8988T (cell line): ENCODE measurements at regions not wholly inside any gene's neighbourhood (a gene's known extent, or its start where the extent isn't known, plus 50 kb on each side); places are given as distances from the start of the nearest gene placed in this dataset.
"Not testable (repeated sequence)": the region's sequence is repeated elsewhere in the genome, so short reads cannot be mapped to it uniquely, and the experiment has no call there.

Source experiments
- DNase-seq: peaks from one replicate; pipeline ENCODE4 v3.0.0; 2011

DNA sequence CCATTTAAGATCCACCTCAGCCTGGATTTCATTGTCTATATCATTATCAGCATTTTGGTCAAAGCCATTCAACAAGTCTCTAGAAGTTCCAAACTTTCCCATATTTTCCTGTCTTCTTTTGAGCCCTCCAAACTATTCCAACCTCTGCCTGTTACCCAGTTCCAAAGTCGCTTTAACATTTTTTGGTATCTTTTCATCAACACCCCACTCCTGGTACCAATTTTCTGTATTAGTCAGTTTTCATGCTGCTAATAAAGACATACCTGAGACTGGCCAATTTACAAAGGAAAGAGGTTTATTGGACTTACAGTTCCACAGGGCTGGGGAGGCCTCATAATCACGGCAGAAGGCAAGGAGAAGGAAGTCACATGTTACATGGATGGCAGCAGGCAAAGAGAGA lies 982.9 kb downstream of the TAF11L14 start:
- DNase-seq: not testable (repeated sequence)

DNA sequence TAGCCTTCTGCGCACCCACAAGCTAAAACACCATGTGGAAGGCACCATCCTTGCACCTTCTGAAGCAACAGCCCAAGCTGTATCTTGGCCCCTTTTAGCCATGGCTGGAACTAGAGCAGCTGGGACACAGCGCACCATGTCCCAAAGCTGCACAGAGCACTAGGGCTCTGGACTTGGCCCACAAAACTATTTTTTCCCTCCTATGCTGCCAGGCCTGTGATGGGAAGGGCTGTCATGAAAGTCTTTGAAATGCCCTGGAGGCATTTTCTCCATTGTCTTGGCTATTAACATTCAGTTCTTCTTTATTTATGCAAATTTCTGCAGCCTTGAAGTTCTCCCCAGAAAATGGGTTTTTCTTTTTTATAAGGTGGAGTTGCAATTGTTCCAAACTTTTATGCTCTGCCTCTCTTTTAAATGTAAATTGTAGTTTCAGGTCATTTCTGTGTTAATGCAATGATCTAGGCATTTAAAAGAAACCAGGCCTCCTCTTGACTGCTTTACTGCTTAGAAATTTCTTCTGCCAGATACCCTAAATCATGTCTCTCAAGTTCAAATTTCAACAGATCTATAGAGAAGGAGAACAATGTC lies 996.3 kb downstream of the TAF11L14 start:
- no peak for DNase-seq

DNA sequence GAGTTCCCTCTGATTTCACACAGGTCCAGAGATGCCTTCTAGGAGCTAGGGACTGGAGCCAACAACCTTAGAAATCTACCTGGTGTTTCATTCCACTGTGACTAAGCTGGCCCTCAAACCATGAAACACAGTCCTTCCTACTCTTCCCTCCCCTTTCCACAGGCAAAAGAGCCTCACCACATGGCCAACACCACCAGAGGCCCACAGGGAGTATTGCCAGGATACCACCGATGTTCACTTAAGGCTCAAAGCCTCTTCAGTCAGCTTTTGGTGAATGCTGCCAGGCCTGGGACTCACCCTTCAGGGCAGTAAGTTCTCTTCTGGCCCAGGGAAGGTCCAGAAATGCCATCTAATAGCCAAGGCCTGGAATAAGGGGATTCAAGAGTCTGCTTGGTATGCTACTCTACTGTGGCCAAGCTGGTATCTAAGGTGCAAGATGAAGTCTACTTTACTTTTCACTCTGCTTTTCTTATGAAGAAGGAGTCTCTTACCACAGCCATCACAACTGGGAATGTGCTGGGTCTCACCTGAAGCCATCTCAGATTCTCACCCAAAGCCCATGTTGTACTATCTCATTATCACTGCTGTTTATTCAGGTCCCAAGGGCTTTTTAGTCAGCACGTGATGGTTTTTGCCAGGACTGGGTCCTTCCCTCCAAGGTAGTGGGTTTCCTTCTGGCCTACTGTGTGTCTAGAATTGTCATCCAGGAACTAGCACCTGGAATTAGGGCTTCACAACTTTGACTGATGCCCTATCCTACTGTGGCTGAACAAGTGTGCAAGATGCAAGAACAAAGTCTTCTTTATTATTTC lies 1018.4 kb downstream of the TAF11L14 start:
- DNase-seq: no peak

DNA sequence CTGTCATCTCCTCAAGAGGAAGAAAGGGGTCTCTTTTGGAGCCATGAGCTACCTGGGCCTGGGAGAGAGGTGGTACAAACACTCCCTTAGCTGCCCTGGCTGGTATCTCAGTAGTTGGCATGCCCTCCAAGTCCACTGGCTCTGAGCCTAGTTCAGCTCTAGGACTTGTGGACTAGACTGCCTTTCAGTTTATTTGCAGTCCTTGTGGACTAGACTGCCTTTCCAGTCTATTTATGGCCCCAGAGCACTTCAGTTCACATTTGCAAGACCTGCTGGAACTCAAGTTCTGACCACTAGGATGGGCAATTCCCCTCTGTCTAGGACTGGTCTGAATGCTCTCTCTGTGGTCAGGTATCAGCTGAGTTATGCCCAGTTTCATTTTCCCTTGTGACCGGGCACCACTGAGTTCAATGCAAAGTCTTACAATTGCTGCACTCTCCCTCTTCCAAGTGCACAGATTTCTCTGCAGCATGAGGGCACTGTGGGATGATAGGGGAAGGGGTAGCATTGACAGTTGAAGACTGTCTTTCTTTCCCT lies 1019.0 kb downstream of the TAF11L14 start:
- no peak for DNase-seq

DNA sequence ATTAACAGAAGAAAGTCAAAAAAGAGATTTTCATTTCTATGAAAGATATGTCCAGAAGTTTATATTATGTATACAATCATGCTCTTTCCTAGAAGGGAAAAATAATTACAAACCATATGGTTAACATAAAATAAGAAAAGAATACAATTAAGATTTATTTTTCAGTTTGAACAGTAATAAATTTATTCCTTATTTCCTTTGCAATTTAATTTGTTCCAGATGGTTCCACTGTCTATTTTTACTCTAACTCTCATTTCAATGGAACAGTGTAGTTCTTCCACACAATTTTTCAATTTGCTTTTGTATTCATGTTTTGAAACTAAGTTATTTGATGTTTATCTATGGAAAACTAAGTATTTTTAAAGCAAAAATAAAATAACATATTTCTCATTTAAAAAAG lies 1026.3 kb downstream of the TAF11L14 start:
- DNase-seq: no peak

DNA sequence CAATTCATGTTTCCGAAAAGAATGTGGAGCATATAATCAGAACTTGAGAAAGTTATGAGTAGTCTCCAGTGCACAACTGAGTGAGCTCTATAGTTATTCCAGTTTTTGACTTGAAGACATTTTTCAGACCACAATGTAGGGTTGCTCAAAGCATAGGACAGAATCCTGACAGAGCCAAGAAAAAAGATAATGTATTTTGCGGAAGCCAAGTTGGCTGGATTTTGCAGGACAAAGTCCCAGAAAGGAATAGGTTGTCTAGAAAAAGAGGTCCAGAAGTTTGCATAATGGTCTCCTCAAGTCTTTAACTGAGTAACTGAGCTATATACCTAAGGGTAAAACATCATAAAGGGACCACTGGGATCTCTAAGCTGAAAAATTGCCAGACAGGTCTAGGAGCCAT lies 1028.0 kb downstream of the TAF11L14 start:
- no peak for DNase-seq

DNA sequence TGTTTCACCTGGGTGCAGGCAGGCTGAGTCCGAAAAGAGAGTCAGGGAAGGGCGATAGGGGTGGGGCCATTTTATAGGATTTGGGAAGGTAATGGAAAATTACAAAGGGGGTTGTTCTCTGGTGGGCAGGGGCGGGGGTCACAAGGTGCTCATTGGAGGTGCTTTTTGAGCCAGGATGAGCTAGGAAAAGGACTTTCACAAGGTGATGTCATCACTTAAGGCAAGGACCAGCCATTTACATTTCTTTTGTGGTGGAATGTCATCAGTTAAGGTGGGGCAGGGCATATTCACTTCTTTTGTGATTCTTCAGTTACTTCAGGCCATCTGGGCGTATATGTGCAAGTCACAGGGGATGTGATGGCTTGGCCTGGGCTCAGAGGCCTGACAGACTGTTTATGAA lies 1040.0 kb downstream of the TAF11L14 start:
- DNase-seq: not testable (repeated sequence)

DNA sequence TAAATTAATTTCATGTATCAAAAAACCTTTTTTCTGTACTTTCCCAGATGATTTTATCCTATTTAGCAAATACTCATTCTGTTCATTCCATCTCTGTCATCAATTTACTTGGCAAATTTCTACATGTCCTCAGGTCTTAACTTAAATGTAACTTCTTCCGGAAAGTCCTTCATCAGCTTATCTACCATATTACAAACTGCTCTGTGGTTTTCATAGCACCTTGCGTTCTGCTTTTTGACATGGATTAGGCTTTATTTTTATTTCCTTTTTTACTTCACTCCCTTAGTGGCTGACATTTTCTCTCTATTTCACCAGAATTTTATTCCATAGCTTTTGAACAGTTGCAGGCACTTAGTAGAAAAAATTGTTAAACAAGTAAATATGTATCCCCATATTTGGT lies 1040.8 kb downstream of the TAF11L14 start:
- DNase-seq: no peak

DNA sequence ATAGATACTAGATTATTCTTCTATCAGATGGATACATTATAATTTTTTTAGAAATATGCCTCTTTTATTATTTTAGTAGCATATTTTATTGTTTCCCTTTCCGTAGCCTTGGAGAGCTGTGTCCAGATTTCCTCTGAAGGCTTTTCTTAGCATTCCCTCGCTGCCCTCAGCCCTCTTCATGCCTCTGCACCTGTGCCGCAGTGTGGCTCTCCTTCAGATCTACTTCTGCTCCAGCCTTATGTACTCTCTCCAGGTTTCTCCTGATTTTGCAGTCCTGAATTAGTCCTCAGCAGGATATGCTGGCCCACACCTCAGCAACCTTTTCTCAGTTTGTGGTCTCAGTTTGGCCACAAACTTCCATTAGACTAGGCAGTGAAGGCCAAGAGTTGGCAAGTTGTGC lies 1052.0 kb downstream of the TAF11L14 start:
- DNase-seq: no peak

DNA sequence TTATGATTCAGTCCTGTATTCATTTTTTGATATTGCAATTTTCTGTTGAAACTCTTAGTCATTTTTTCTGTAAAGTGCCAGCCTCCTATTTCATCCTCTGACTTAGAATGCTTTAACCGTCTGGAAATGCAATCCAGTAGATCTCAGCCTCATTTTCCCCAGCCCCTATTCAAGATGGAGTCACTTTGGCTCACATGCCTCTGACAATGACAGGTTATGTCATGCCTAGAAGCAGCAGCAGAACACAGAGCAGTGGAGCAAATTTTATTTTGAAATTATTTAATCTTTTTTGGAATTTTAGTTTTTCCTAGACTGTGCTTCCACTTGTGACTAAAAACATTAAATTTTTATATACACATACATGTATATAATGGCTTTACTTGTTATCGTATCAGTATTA lies 1053.2 kb downstream of the TAF11L14 start:
- no peak for DNase-seq

DNA sequence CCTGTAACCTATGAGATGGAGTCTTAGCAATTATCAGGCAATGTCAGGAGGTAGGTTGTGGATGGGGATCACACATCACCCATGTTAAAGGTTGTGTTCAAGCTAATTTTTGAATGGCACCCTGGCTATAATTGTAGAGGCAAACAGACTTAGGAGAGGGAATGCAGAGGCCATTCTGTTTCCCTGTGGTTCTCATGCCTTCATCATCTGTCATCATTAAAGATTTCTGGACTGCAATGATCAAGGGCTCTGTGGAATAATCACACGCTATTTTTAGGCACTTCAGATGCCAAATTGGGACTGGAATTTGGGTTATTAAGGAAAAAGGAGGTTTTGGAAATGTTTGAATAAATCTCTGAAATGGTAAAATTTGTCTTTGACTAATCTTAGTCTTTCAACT lies 1065.4 kb downstream of the TAF11L14 start:
- no peak for DNase-seq

DNA sequence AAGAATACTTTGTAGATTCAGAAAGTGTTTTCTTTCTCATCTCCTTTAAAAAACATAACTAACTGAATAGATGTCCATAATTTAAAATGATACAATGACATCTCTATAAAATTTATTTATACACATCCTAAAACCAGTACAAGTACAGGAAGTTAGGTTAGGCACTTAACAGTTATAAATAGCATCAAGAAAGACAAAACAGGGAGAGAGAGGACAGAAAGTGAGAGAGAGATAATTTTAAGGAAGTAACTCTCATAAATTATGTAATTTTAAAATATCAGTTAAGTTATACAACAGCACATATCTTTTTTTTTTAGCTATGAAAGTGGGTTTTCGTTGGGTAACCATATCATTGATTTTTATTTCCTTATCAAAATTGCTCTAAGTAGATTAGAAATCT lies 1068.6 kb downstream of the TAF11L14 start:
- no peak for DNase-seq

DNA sequence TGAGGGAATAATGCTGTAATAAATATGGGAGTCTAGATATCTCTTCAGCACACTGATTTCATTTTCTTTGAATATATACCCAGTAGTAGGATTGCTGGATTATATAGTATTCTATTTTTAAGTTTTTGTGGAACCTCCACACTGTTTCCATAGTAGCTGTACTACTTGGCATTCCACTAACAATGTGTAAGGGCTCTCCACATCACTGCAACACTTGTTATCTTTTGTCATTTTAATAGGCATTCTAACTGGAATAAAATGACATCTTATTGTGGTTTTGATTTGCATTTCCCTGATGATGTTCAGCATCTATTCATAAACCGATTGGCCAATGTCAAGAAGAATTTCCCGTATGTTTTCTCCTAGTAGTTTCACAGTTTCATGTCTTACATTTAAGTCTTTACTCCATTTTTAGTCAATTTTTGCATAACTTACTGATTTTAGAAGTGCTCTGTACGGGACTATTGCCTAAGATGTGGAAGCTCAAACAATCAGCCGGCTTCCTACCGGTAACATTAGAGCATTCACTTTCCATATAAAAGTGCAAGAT lies 1078.8 kb downstream of the TAF11L14 start:
- no peak for DNase-seq

DNA sequence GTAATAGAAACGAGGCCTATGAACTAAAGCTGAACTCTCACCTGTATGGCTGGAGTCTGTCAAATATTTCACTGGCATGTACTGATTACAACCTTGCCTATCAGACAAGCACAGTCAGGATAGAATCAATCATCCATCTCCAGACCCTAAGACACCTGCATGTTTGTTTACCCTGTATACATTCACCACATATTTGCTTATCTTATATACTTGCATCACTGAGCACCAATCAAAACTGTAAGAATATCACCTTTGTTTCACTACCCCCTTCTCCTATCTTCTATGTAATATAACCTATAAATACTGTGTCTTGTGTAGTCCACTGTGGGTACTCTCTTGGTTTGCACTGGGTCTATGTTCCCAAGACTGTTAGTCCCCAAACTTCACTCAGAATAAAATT lies 1085.7 kb downstream of the TAF11L14 start:
- no peak for DNase-seq

DNA sequence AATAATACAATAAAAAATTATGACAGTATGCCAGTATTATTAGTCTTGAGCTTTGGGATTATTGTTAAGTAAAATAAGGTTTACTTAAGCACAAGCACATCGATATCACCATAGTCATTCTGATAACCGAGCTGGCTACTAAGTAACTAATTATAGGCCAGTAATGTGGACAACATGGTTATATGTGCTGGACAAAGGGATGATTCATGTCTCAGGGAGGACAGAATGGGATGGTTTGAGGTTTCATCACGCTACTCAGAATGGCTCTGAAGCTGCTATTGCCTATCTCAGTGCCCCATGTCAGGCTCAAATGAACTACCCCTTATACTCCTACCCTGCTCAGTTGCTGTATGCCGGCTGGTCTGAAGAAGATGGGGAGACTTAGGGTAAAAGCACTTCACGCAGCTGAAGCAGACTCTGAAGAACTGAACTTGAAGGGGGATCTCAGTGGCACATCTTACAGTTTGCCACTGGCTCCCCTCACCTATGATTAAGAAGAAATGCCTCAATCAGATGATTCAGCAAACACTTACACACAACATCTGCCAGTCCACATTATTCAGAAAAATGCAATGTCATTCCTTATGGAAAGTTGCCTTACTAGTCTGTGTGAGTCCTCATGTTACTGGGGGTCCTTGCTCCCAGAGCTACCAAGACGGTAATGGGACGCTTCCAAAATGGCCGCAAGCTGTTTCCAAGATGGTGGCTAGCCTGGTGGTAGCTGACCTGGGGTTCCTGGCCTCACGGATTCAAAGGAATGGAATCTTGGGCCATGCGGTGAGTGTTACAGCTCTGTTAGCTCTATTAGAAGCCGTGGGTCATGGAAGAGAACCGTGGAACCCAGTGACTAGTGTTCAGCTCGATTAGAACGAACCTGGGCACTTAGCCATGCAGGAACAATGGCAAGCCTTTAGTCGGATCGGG lies 1098.6 kb downstream of the TAF11L14 start:
- DNase-seq: no peak

DNA sequence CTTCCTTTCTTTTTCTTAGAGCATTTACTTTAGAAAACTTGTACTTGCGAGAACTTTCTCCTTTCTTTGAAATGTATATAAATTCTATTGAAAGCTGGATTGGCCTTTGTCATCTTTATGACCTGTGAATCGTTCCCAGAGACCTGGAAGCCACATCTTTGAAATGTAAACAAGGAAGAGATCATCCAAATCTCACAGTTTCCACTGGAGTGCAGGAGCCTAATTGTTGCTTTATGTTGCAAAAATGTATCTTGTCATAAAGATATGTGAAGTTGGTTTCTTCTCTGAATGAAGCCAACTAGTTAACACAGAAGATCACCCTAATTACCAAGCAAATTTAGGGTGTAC lies 1101.8 kb downstream of the TAF11L14 start:
- no peak for DNase-seq

DNA sequence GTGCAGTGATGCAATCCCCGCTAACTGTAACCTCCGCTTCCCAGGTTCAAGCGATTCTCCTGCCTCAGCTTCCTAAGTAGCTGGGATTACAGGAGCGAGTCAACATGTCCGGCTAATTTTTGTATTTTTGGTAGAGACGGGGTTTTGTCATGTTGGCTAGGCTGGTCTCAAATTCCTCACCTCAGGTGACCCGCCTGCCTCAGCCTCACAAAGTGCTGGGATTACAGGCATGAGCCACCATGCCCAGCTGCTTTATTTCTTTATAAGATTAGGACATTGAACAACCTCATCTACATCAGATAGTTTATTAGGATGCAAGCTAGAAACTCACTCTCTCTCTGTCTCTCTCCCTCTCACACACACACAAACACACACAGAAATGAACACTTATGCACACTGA lies 1102.5 kb downstream of the TAF11L14 start:
- not testable (repeated sequence) for DNase-seq

DNA sequence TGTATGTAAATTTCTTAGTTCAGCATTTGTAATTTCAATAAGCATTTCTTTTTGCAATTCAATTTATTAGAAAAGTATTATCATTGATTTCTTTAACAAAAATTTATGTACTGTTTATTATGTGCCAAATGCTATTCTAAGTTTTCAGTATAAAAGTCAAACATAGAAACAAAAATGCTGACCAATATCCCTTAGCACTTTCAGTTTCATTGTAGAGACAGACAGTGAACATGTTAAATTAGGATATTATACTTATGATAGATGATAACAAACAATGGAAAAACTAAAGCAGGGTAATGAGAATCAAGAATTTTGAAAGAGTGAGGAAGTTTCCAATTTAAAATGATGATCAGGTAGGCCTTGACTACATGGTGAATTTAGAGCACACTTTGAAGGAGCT lies 1106.0 kb downstream of the TAF11L14 start:
- no peak for DNase-seq

DNA sequence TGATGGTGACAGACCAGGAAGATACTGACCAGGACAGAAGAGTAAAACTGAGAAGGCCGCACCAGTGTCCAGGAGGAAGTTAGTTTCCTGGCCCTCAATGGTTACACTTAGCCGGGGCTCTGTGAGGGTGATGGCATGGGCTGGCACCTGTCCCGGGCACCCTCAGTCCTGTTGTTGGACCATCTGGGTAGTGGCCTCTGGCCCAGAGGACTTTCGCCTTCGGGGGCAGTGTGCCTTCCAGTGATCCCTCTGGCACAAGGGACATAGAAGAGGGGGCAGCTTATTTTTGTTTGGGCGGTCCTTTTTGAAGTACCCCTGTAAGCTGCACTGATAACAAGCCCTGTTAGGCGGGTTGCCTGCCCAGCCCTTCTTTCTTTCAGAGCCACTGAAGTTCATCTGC lies 1108.6 kb downstream of the TAF11L14 start:
- DNase-seq: no peak

DNA sequence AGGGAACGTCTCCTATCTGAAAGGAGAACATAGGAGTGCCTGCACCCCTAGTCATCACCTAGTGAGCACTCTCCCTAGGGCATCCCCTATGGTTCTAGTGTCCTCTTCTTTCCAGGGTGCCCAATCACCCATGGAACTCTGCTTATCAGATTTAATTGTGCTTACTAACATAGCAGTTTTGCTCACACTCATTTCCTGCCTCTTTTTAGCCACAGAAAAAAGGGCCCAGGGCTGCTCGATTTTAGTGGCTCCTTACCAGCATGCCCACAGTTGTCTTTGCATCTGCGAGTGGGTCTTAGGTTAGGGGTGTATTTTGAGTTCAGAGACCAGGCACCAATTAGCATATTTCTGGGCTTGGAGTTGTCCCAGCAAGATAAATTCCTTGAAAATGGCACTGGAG lies 1110.2 kb downstream of the TAF11L14 start:
- DNase-seq: no peak

DNA sequence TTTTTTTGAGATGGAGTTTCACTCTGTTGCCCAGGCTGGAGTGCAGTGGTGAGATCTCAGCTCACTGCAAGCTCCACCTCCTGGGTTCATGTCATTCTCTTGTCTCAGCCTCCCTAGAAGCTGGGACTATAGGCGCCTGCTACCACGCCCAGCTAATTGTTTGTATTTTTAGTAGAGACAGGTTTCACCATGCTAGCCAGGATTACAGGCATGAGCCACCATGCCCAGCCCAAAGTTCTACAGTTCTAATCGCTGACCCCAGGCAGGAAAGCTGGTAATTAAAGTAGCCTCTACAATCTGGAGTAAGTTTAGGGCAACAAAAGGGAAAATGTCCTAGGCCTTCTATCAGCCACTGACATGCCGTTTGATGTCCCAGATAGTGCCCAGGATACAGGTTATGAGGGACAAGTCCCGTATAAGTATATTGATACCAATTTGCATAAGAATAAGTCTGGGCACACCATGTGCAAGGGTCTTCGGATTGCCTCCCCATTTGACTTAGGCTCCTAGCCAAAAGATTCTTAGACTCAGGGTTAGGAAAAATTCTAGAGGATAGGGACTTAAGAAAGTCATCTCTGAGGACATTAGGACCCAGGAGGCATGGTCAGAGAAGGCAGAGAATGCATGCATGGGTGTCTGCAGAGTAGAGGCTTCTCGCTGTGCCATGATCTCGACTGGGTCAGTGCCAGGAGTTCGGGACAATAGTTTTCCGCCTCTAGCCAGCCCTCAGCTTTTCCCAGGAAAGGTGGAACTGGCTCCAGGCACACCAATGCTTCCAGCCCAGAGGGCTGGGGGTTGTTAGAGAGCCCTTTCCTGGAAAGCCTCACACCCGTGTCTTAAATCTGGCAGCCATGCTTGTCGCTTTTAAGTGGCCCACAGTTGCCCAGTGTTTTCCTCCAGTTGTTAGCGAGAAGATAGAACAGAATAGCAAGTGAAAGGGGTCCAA lies 1111.1 kb downstream of the TAF11L14 start:
- DNase-seq: no peak

DNA sequence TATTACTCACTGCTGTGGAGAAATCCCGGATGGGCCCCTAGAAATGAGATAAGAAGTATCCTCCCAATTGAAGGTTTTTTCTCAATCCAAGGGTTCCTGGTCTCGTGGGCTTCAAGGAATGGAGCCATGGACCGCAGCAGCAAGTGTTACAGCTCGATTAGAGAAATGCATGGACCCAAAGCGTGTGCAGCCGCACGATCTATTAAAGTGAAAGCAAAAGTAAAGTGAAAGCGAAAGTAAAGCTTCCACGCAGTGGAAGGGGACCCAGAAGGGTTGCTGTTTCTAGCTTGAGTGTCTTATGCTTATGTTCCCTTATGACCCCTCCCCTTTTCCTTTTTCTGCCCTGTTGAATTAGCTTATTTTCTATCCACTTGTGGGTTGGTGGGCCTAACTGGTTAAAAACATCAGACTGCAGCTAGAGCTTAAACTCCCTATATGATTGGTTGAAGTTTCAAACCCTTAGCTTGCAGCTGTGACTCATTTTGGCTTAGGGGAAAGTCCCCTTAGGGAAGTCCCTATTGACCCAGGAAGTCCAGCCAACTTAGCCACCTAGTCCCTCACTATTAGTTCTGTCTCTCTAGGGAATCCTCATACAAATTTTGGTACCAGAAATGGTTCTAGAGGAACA lies 1111.8 kb downstream of the TAF11L14 start:
- no peak for DNase-seq
